Lung (tissue), 11 donors: ENCODE measurements at regions not wholly inside any gene's neighbourhood (a gene's known extent, or its start where the extent isn't known, plus 50 kb on each side); places are given as distances from the start of the nearest gene placed in this dataset.

Experiments used
- ATAC-seq: fragments of 200-7000 bp; cut with Tn5 transposase; one replicate; pipeline ENCODE4 v1.9.1; 2020; ENCODE audit warnings: moderate number of reproducible peaks; ENCODE audit not compliant: insufficient read depth, low FRiP score
- DNase-seq, 3 donors: peaks; one replicate each; pipeline ENCODE4 v3.0.0-alpha.2; 2013 to 2017
- H3K27ac ChIP-seq, 2 donors: one replicate each; pipeline ENCODE4 v1.5.1; 2013; ENCODE audit warnings: mild to moderate bottlenecking in 2 of 2, moderate library complexity in 2 of 2, control low read depth in 1 of 2, inconsistent platforms in 1 of 2, low read depth in 1 of 2, low read length in 1 of 2
- H3K27me3 ChIP-seq, 3 donors: one replicate each; pipeline ENCODE4 v1.5.1; 2013; ENCODE audit warnings: low read length in 2 of 3; ENCODE audit not compliant: control insufficient read depth in 3 of 3, insufficient read depth in 3 of 3
- H3K36me3 ChIP-seq, 4 donors: one replicate each; pipeline ENCODE4 v1.5.1; 2013; ENCODE audit warnings: low read length in 4 of 4, mild to moderate bottlenecking in 1 of 4, moderate library complexity in 1 of 4; ENCODE audit not compliant: control insufficient read depth in 4 of 4, insufficient read depth in 4 of 4
- H3K4me1 ChIP-seq, 5 donors: one replicate each; pipeline ENCODE4 v1.5.1; 2013; ENCODE audit warnings: low read length in 5 of 5, mild to moderate bottlenecking in 2 of 5, moderate library complexity in 1 of 5; ENCODE audit not compliant: control insufficient read depth in 5 of 5, insufficient read depth in 5 of 5
- H3K4me3 ChIP-seq: one replicate; pipeline ENCODE4 v1.5.1; 2013; ENCODE audit warnings: mild to moderate bottlenecking, control low read depth, moderate library complexity
- H3K9ac ChIP-seq, 2 donors: one replicate each; pipeline ENCODE4 v1.5.1; 2013; ENCODE audit warnings: low read length in 2 of 2, control low read depth in 1 of 2; ENCODE audit not compliant: insufficient read depth in 1 of 2
- H3K9me3 ChIP-seq, 4 donors: one replicate each; pipeline ENCODE4 v1.5.1; 2013; ENCODE audit warnings: low read length in 3 of 4, mild to moderate bottlenecking in 1 of 4, moderate library complexity in 1 of 4; ENCODE audit not compliant: control insufficient read depth in 4 of 4, insufficient read depth in 3 of 4
- CTCF ChIP-seq: IDR thresholded peaks from 2 replicates; pipeline ENCODE4 v1.5.1; 2012; ENCODE audit warnings: mild to moderate bottlenecking; ENCODE audit errors: control extremely low read depth, extremely low read depth
- WGBS, 2 donors: extraction: QIAGEN DNeasy Blood & Tissue Kit; methylation state at CpG; one replicate each; pipeline ENCODE4 v1.1.7; 2013; 5-methylcytosine and 5-hydroxymethylcytosine counted together
- donor health status: control.
- donor health status: control.
- donor health status: Bipolar disorder and iron deficiency.
- donor health status: healthy.
- donor health status: DM: yes; HTN: yes; CAD: no.

- no peak overlapping the region for H3K4me3 ChIP-seq
- peaks cover 0 to 5% (median 2%) of the 10 kb centered on the region in 4 donors for H3K9me3 ChIP-seq
- 91 to 95% methylated on average over 5 of the region's 5 CpGs for WGBS, 2 donors
- no peak for ATAC-seq
- TF ChIP-seq CTCF: no peak
- H3K4me1 ChIP-seq: peaks cover 0 to 16% (median 0%) of the 10 kb centered on the region in 5 donors
- no peaks in the 10 kb centered on the region for H3K36me3 ChIP-seq
- no peak overlapping the region for H3K27ac ChIP-seq
- DNase-seq: no peak
- no peak overlapping the region for H3K9ac ChIP-seq
- H3K27me3 ChIP-seq: no peaks in the 10 kb centered on the region
Measured at GRCh38 chr13:29976535-29976934, 126.1 kb upstream of the UBL3 start.

GRCh38 chr13:29975283-29975682 lies 124.9 kb upstream of the UBL3 start:
- 94 to 100% methylated on average over 1 of the region's 1 CpG for WGBS, 2 donors
- Histone ChIP-seq H3K4me3 (no peak overlapping the region), H3K9ac (no peak overlapping the region), H3K4me1 (peaks cover 0 to 16% (median 0%) of the 10 kb centered on the region in 5 donors), H3K9me3 (peaks cover 0 to 3% (median 0%) of the 10 kb centered on the region in 4 donors), H3K36me3 (no peaks in the 10 kb centered on the region), H3K27ac (no peak overlapping the region), H3K27me3 (no peaks in the 10 kb centered on the region)
- no peak for ATAC-seq
- no peak for DNase-seq
- TF ChIP-seq CTCF: no peak

GRCh38 chr13:29969286-29969685 lies 118.9 kb upstream of the UBL3 start:
- Histone ChIP-seq H3K4me1 (no peaks in the 10 kb centered on the region), H3K9me3 (peaks cover 0 to 4% (median 1%) of the 10 kb centered on the region in 4 donors), H3K27me3 (no peaks in the 10 kb centered on the region), H3K36me3 (no peaks in the 10 kb centered on the region), H3K4me3 (no peak overlapping the region), H3K9ac (no peak overlapping the region), H3K27ac (no peak overlapping the region)
- no peak for ATAC-seq
- no peak for TF ChIP-seq CTCF
- WGBS, 2 donors: 92 to 97% methylated on average over 5 of the region's 5 CpGs
- no peak for DNase-seq

GRCh38 chr13:29964181-29964845 lies 113.9 kb upstream of the UBL3 start:
- no peak overlapping the region for H3K9ac ChIP-seq
- no peak for TF ChIP-seq CTCF
- no peaks in the 10 kb centered on the region for H3K4me1 ChIP-seq
- ATAC-seq (no peak), DNase-seq (no peak)
- H3K27me3 ChIP-seq: peaks cover 0 to 2% (median 0%) of the 10 kb centered on the region in 3 donors
- H3K36me3 ChIP-seq: no peaks in the 10 kb centered on the region
- H3K9me3 ChIP-seq: peaks cover 0 to 4% (median under 1%) of the 10 kb centered on the region in 4 donors
- H3K27ac ChIP-seq: no peak overlapping the region
- 89 to 91% methylated on average over 10 of the region's 10 CpGs for WGBS, 2 donors
- no peak overlapping the region for H3K4me3 ChIP-seq
